Left ventricle myocardium inferior (tissue), 1 donor: ENCODE measurements at regions not wholly inside any gene's neighbourhood (a gene's known extent, or its start where the extent isn't known, plus 50 kb on each side); places are given as distances from the start of the nearest gene placed in this dataset.

Experiments used
- DNase-seq: peaks from one replicate; pipeline ENCODE4 v3.0.0-alpha.2; 2020
- H3K27ac ChIP-seq: fragments of 200-600 bp; replicated peaks from 2 replicates; pipeline ENCODE4 v1.8.0; 2021
- H3K27me3 ChIP-seq: fragments of 200-600 bp; 2 replicates; pipeline ENCODE4 v1.8.0; 2021; ENCODE audit warnings: low read depth
- H3K36me3 ChIP-seq: fragments of 200-600 bp; 2 replicates; pipeline ENCODE4 v1.8.0; 2021
- H3K4me1 ChIP-seq: fragments of 200-600 bp; 2 replicates; pipeline ENCODE4 v1.8.0; 2021
- H3K4me3 ChIP-seq: fragments of 200-600 bp; 2 replicates; pipeline ENCODE4 v1.8.0; 2021; ENCODE audit warnings: mild to moderate bottlenecking, moderate library complexity
- H3K9me3 ChIP-seq: fragments of 200-600 bp; replicated peaks from 2 replicates; pipeline ENCODE4 v1.8.0; 2021
- CTCF ChIP-seq: fragments of 200-600 bp; IDR thresholded peaks from 2 replicates; pipeline ENCODE4 v1.8.0; 2021; ENCODE audit warnings: antibody characterized with exemption, mild to moderate bottlenecking, borderline replicate concordance
- intact Hi-C: fragments of 100-400 bp; cut with micrococcal nuclease; formaldehyde crosslinking; loops from one replicate; pipeline ENCODE4 v1.11.0; 2022
- donor health status: DM: no; HTN: yes; CAD: no; lungs with severe emphysema.

DNA sequence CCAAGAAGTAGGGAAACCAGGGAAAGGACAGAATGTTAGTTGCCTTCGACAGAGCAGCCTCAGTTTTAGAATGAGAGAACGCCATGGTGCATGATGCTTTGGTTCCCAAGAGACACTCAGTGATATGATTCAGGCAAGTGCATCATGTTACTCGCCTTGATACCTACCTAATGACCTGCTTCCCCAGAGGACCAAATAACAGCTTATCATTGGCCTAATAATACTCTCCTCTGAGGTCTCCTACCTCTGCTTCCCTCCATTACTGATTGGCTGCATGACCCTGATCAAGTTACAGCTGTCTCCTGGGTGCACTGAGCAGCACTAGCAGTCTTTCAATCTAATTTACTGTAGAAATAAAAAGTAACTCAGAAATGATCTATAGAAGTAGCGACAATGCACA lies 979.7 kb upstream of the FAT3 start:
- Histone ChIP-seq H3K4me3 (no peak overlapping the region), H3K27me3 (no peaks in the 10 kb centered on the region), H3K27ac (no peak overlapping the region), H3K4me1 (no peaks in the 10 kb centered on the region), H3K9me3 (no peaks in the 10 kb centered on the region), H3K36me3 (no peaks in the 10 kb centered on the region)
- DNase-seq = no peak
- intact Hi-C loops = no loop called here
- no peak for TF ChIP-seq CTCF

DNA sequence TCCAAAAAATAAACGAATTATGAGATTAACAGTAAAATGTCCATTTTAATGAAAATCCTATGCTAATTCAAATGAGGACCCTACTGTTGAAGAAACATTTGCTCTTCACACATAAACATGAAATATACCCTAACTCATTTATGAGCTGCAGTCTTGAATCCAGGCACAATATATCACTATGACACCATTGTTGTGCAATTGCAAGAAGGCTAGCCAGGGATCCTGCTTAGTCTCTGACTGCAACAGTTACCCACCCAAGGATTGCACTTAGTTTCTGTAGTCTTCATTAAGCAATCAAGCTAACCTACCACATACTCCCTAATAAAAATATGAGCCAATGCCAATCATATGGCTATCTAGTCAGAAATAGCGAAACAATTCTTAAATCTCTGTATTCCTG lies 981.0 kb upstream of the FAT3 start:
- no peak for DNase-seq
- Histone ChIP-seq H3K4me3 (no peak overlapping the region), H3K27ac (no peak overlapping the region), H3K9me3 (no peaks in the 10 kb centered on the region), H3K27me3 (no peaks in the 10 kb centered on the region), H3K4me1 (no peaks in the 10 kb centered on the region), H3K36me3 (no peaks in the 10 kb centered on the region)
- intact Hi-C loops = no loop called here
- no peak for TF ChIP-seq CTCF

DNA sequence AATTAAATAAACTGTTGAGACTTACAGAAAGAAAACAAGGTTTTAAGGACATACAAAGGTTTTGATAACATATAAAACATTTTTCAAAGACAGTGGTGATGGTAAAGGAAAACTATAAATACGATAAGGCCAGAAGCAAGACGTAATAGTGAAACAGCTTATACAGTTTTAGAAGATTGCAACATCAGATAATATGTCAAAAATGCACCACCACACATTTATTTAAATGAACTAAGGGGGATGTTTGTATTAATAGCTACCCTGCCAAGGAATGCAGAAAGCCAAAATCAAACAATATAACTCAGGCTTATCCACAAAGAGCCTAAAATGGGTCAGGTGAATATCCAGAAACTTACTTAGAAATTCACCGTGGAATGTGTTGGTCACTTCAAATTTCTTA lies 981.6 kb upstream of the FAT3 start:
- no peak for DNase-seq
- TF ChIP-seq CTCF = no peak
- Histone ChIP-seq H3K27me3 (no peaks in the 10 kb centered on the region), H3K9me3 (no peaks in the 10 kb centered on the region), H3K36me3 (no peaks in the 10 kb centered on the region), H3K27ac (no peak overlapping the region), H3K4me3 (no peak overlapping the region), H3K4me1 (no peaks in the 10 kb centered on the region)
- intact Hi-C loops = no loop called here

GRCh38 chr11:91241226-91241625 lies 983.4 kb upstream of the FAT3 start:
- no peaks in the 10 kb centered on the region for H3K9me3 ChIP-seq
- intact Hi-C loops = no loop called here
- H3K36me3 ChIP-seq = no peaks in the 10 kb centered on the region
- TF ChIP-seq CTCF = no peak
- DNase-seq = no peak
- no peaks in the 10 kb centered on the region for H3K27me3 ChIP-seq
- no peaks in the 10 kb centered on the region for H3K4me1 ChIP-seq
- H3K4me3 ChIP-seq = no peak overlapping the region
- no peak overlapping the region for H3K27ac ChIP-seq

DNA sequence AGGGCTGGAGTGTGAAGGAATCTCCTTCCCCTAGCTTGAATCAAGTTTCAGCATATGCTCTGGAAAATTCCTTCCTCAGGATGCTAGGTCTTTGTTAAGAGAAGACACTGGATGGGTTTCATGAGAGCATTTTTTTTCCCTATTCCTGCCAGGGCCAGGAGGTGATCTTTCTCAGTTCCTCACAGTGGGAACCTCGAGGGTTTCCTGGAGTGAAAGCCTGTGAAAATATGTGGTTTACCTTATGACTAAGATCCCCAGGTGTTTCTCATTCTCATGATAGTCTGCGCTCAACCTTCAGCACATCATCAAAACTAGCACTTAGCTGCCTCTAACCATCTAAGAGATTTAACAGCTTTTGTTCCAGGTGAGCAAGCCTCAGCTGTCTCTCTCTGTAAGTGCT lies 985.3 kb upstream of the FAT3 start:
- TF ChIP-seq CTCF = no peak
- Histone ChIP-seq H3K4me1 (no peaks in the 10 kb centered on the region), H3K27me3 (no peaks in the 10 kb centered on the region), H3K27ac (no peak overlapping the region), H3K36me3 (no peaks in the 10 kb centered on the region), H3K4me3 (no peak overlapping the region), H3K9me3 (no peaks in the 10 kb centered on the region)
- DNase-seq = no peak
- intact Hi-C loops = no loop called here

DNA sequence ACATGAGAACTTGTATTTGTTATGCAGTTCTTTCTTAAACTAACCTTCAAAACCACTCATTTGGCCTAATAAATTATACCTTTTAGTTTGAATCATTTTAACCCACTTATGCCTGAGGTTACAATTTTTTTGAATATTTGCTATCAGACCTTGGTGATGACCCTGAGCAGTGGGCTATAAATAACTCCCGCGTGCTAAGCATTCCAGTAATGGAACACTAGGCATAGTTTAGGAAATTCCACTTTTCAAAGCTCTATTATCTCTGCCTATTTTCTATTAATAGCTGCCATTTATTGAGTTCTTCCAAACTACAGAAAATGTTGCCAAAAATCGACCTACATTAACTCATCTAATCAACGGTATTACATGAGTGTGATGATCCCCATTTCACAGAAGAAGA lies 993.4 kb upstream of the FAT3 start:
- no peak for DNase-seq
- Histone ChIP-seq H3K27me3 (no peaks in the 10 kb centered on the region), H3K27ac (peak overlapping the region; percentile 77), H3K4me3 (no peak overlapping the region), H3K36me3 (no peaks in the 10 kb centered on the region), H3K4me1 (peaks cover 34% of the 10 kb centered on the region), H3K9me3 (no peaks in the 10 kb centered on the region)
- intact Hi-C loops = no loop called here
- TF ChIP-seq CTCF = no peak
